ENCODE measurements at regions not wholly inside any gene's neighbourhood (a gene's known extent, or its start where the extent isn't known, plus 50 kb on each side); places are given as distances from the start of the nearest gene placed in this dataset.

DNA sequence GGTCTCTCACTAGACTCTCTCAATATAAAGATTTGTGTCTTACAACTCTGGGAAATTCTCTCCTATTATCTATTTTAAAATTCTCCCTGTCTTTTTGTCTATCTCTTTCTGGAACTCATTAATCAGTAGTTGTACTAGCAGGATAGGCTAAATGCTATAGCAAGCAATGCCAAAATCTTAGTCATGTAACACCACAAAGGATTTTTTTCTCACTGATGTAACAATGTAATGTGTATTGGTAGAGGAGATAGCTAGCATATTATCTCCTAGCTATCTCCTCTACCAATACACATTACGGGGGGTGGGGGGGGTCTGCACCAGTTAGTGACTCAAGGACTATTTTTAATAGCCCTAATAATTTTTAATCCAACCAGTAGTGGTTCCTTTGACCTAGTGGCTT is 225.4 kb downstream of the KLHL28 start:
- TF ChIP-seq CTCF (conservative IDR thresholded peaks at IDR 0.05; ENCODE audit: low read depth, low read length) (no peak), EZH2 (IDR thresholded peaks at IDR 0.05; ENCODE audit: borderline replicate concordance, low read depth, low read length, poor library complexity, severe bottlenecking) (no peak)
